Transverse colon (tissue), 4 donors: ENCODE measurements at regions not wholly inside any gene's neighbourhood (a gene's known extent, or its start where the extent isn't known, plus 50 kb on each side); places are given as distances from the start of the nearest gene placed in this dataset.

ENCODE experiments used
- DNase-seq: peaks from one replicate; pipeline ENCODE4 v3.0.0-alpha.2; 2019
- H3K27ac ChIP-seq, 4 donors: fragments of 200-600 bp; sonication (generic); 2 replicates each; pipeline ENCODE4 v1.5.1; 2016 to 2018; ENCODE audit warnings: inconsistent platforms in 4 of 4
- H3K27me3 ChIP-seq: fragments of 200-600 bp; sonication (generic); 2 replicates; pipeline ENCODE4 v1.5.1; 2017; ENCODE audit warnings: inconsistent platforms
- H3K36me3 ChIP-seq, 4 donors: fragments of 200-600 bp; sonication (generic); 2 replicates each; pipeline ENCODE4 v1.5.1; 2017 to 2019; ENCODE audit warnings: inconsistent platforms in 4 of 4
- H3K4me1 ChIP-seq, 4 donors: fragments of 200-600 bp; sonication (generic); 2 replicates each; pipeline ENCODE4 v1.5.1; 2017 to 2020; ENCODE audit warnings: inconsistent platforms in 4 of 4
- H3K4me3 ChIP-seq, 4 donors: fragments of 200-600 bp; sonication (generic); 1 replicate in 1 of 4; 2 replicates in 3 of 4; pipeline versions ENCODE4 v1.5.1 to v1.6.1; 2017 to 2019; ENCODE audit warnings: inconsistent platforms in 4 of 4
- H3K9me3 ChIP-seq, 2 donors: fragments of 200-600 bp; sonication (generic); 2 replicates each; pipeline ENCODE4 v1.5.1; 2017 to 2019; ENCODE audit warnings: inconsistent platforms in 2 of 2
- CTCF ChIP-seq, 5 experiments: fragments of 200-600 bp in 3 of 5; fragments of 450-650 bp in 2 of 5; sonication (generic) in 3 of 5; IDR thresholded peaks; 1 replicate in 2 of 5; 2 replicates in 3 of 5; pipeline ENCODE4 v1.5.1; 2016 to 2017; ENCODE audit warnings: antibody characterized with exemption in 5 of 5, inconsistent platforms in 3 of 5, mild to moderate bottlenecking in 2 of 5, moderate library complexity in 1 of 5
- EP300 ChIP-seq: sonication (generic); formaldehyde crosslinking; IDR thresholded peaks from one replicate; pipeline ENCODE4 v1.6.1; 2017; ENCODE audit warnings: antibody characterized with exemption, low read depth
- POLR2A ChIP-seq: fragments of 450-650 bp; IDR thresholded peaks from one replicate; pipeline ENCODE4 v1.6.1; 2016; ENCODE audit warnings: antibody characterized with exemption, mild to moderate bottlenecking, moderate library complexity
- POLR2AphosphoS5 ChIP-seq, 3 donors: sonication (generic); formaldehyde crosslinking; IDR thresholded peaks; one replicate each; pipeline ENCODE4 v1.6.1; 2016; ENCODE audit warnings: antibody characterized with exemption in 3 of 3
- whole genome bisulfite sequencing, 2 donors: methylation state at CpG; one replicate each; pipeline ENCODE4 v1.1.5; 2018; ENCODE audit warnings: low coverage in 1 of 2; 5-methylcytosine and 5-hydroxymethylcytosine counted together
- in situ Hi-C, 4 donors: fragments of 200-750 bp; cut with MboI; loops; one replicate each; pipeline versions ENCODE4 v1.15.0 to v1.15.1; 2017; ENCODE audit warnings: low sequenced_read_pairs in 3 of 4, low pct_ligation_motif_present in 1 of 4, low pct_unique_long_range_greater_than_20kb in 1 of 4
- intact Hi-C: fragments of 100-400 bp; cut with DNase I; formaldehyde crosslinking; loops from one replicate; pipeline ENCODE4 v1.15.1; 2023; ENCODE audit warnings: low total_unique reads

- no peak for TF ChIP-seq POLR2AphosphoS5 (IDR thresholded peaks at IDR 0.05)
- TF ChIP-seq CTCF (IDR thresholded peaks at IDR 0.05) = no peak
- no peak for TF ChIP-seq POLR2A
- Histone ChIP-seq H3K27me3 (no peaks in the 10 kb centered on the region), H3K4me3 (no peak overlapping the region), H3K36me3 (no peaks in the 10 kb centered on the region), H3K27ac (no peak overlapping the region), H3K9me3 (no peaks in the 10 kb centered on the region), H3K4me1 (no peaks in the 10 kb centered on the region)
- intact Hi-C loops = no loop called here
- in situ Hi-C loops = no loop called here
- 56 to 59% methylated on average over 2 of the region's 2 CpGs for WGBS, 2 donors
- DNase-seq = no peak
Measured at GRCh38 chr3:104878395-104878794, 488.3 kb upstream of the ALCAM start.

- 79 to 89% methylated on average over 1 to 2 of the region's 2 CpGs for WGBS, 2 donors
- no peaks in the 10 kb centered on the region for H3K4me1 ChIP-seq
- intact Hi-C loops = no loop called here
- TF ChIP-seq POLR2A (no peak), POLR2AphosphoS5 (IDR thresholded peaks at IDR 0.05) (no peak), CTCF (IDR thresholded peaks at IDR 0.05) (no peak), EP300 (no peak)
- H3K9me3 ChIP-seq = no peaks in the 10 kb centered on the region
- no peaks in the 10 kb centered on the region for H3K36me3 ChIP-seq
- in situ Hi-C loops = no loop called here
- DNase-seq = no peak
- no peaks in the 10 kb centered on the region for H3K27me3 ChIP-seq
- H3K4me3 ChIP-seq = no peak overlapping the region
- no peak overlapping the region for H3K27ac ChIP-seq
Measured at GRCh38 chr3:104879919-104880318, 486.8 kb upstream of the ALCAM start.

GRCh38 chr3:104885214-104885814 is 481.4 kb upstream of the ALCAM start:
- intact Hi-C loops = no loop called here
- Histone ChIP-seq H3K9me3 (no peaks in the 10 kb centered on the region), H3K36me3 (no peaks in the 10 kb centered on the region), H3K27ac (no peak overlapping the region), H3K4me1 (no peaks in the 10 kb centered on the region), H3K4me3 (no peak overlapping the region), H3K27me3 (no peaks in the 10 kb centered on the region)
- DNase-seq = no peak
- 72 to 89% methylated on average over 2 to 3 of the region's 3 CpGs for WGBS, 2 donors
- TF ChIP-seq CTCF (IDR thresholded peaks at IDR 0.05) (no peak), POLR2A (no peak), EP300 (no peak), POLR2AphosphoS5 (IDR thresholded peaks at IDR 0.05) (no peak)
- in situ Hi-C loops = no loop called here

- in situ Hi-C loops (no loop called here), intact Hi-C loops (no loop called here)
- TF ChIP-seq EP300 = no peak
- no peak for TF ChIP-seq CTCF (IDR thresholded peaks at IDR 0.05)
- no peak for TF ChIP-seq POLR2A
- TF ChIP-seq POLR2AphosphoS5 (IDR thresholded peaks at IDR 0.05) = no peak
- no peaks in the 10 kb centered on the region for H3K4me1 ChIP-seq
- H3K27me3 ChIP-seq = no peaks in the 10 kb centered on the region
- H3K27ac ChIP-seq = no peak overlapping the region
- H3K36me3 ChIP-seq = no peaks in the 10 kb centered on the region
- H3K9me3 ChIP-seq = no peaks in the 10 kb centered on the region
- no peak for DNase-seq
- 78 to 80% methylated on average over 4 of the region's 4 CpGs for WGBS, 2 donors
- H3K4me3 ChIP-seq = no peak overlapping the region
Measured at GRCh38 chr3:104886220-104886995, 480.3 kb upstream of the ALCAM start.
